B cell (primary cell): ENCODE measurements at regions not wholly inside any gene's neighbourhood (a gene's known extent, or its start where the extent isn't known, plus 50 kb on each side); places are given as distances from the start of the nearest gene placed in this dataset.

Experiments
- ATAC-seq: fragments of 200-7000 bp; cut with Tn5 transposase; one replicate; pipeline ENCODE4 v1.10.0; 2021; ENCODE audit warnings: low read depth, mild to moderate bottlenecking, moderate number of reproducible peaks, moderate library complexity
- CTCF ChIA-PET: fragments of 350-600 bp; sonication (Branson Sonifier 250); formaldehyde crosslinking; loops from one replicate; lab custom pipeline; 2021; ENCODE audit warnings: antibody characterized with exemption, inconsistent platforms; lab: Charles Lee
- POLR2A ChIA-PET: fragments of 350-600 bp; sonication (Branson Sonifier 250); formaldehyde crosslinking; loops from one replicate; lab custom pipeline; 2021; ENCODE audit warnings: antibody characterized with exemption; lab: Charles Lee
- DNase-seq: peaks from one replicate; pipeline ENCODE4 v3.0.0; 2013
- H2AFZ ChIP-seq: 2 replicates; pipeline ENCODE4 v1.6.1; 2012; ENCODE audit warnings: mild to moderate bottlenecking, low read depth, low read length; ENCODE audit not compliant: insufficient read depth, poor library complexity, severe bottlenecking
- H3K27ac ChIP-seq, 2 donors: 1 replicate in 1 of 2; 2 replicates in 1 of 2; pipeline ENCODE4 v1.5.1; 2012 to 2013; ENCODE audit warnings: low read length in 2 of 2, mild to moderate bottlenecking in 2 of 2, moderate library complexity in 1 of 2
- H3K27me3 ChIP-seq, 4 experiments: fragments of 200-600 bp in 1 of 4; sonication (generic) in 1 of 4; replicated peaks in 1 of 4; 1 replicate in 2 of 4; 2 replicates in 2 of 4; pipeline versions ENCODE4 v1.6.1 to v1.7.0; 2013 to 2016; ENCODE audit warnings: low read length in 3 of 4, mild to moderate bottlenecking in 2 of 4, mixed read lengths in 1 of 4, moderate library complexity in 1 of 4; ENCODE audit not compliant: insufficient read depth in 4 of 4, control insufficient read depth in 3 of 4; ENCODE audit errors: control extremely low read depth in 1 of 4
- H3K36me3 ChIP-seq, 2 experiments: replicated peaks in 1 of 2; 1 replicate in 1 of 2; 2 replicates in 1 of 2; pipeline versions ENCODE4 v1.6.1 to v1.7.1; 2013; ENCODE audit warnings: low read length in 1 of 2; ENCODE audit not compliant: insufficient read depth in 2 of 2, control insufficient read depth in 1 of 2; ENCODE audit errors: control extremely low read depth in 1 of 2, extremely low read depth in 1 of 2
- H3K4me1 ChIP-seq, 2 donors: fragments of 200-600 bp in 1 of 2; sonication (generic) in 1 of 2; 1 replicate in 1 of 2; 2 replicates in 1 of 2; pipeline versions ENCODE4 v1.5.1 to v1.6.1; 2013 to 2017; ENCODE audit warnings: low read length in 2 of 2; ENCODE audit not compliant: control insufficient read depth in 2 of 2, insufficient read depth in 2 of 2
- H3K4me2 ChIP-seq: replicated peaks from 2 replicates; pipeline ENCODE3; 2012; ENCODE audit warnings: mild to moderate bottlenecking, low read depth, low read length; ENCODE audit not compliant: poor library complexity, severe bottlenecking
- H3K4me3 ChIP-seq, 5 experiments: fragments of 200-600 bp in 1 of 5; sonication (generic) in 1 of 5; 1 replicate in 3 of 5; 2 replicates in 2 of 5; pipeline versions ENCODE4 v1.5.1 to v1.7.0; 2011 to 2016; ENCODE audit warnings: low read length in 4 of 5, mild to moderate bottlenecking in 4 of 5, low read depth in 2 of 5, control low read depth in 1 of 5, moderate library complexity in 1 of 5; ENCODE audit not compliant: insufficient read depth in 1 of 5; ENCODE audit errors: control extremely low read depth in 1 of 5, extremely low read depth in 1 of 5
- H3K79me2 ChIP-seq: fragments of 200-600 bp; sonication (generic); one replicate; pipeline ENCODE4 v1.6.0; 2016; ENCODE audit warnings: low read length; ENCODE audit not compliant: control insufficient read depth, insufficient read depth
- H3K9ac ChIP-seq: fragments of 200-600 bp; sonication (generic); 2 replicates; pipeline ENCODE4 v1.6.1; 2017; ENCODE audit warnings: mild to moderate bottlenecking, low read length, moderate library complexity
- H3K9me3 ChIP-seq, 3 donors: one replicate each; pipeline versions ENCODE4 v1.6.1 to v1.7.1; 2013; ENCODE audit warnings: low read length in 2 of 3; ENCODE audit not compliant: control insufficient read depth in 2 of 3, insufficient read depth in 1 of 3; ENCODE audit errors: control extremely low read depth in 1 of 3
- H4K20me1 ChIP-seq: 2 replicates; pipeline ENCODE4 v1.6.0; 2012; ENCODE audit warnings: mild to moderate bottlenecking, low read length; ENCODE audit not compliant: insufficient read depth, control insufficient read depth, poor library complexity, severe bottlenecking
- H3K27ac Mint-ChIP-seq: one replicate; pipeline ENCODE4 v1.8.0; 2021; ENCODE audit warnings: mixed read lengths
- H3K27me3 Mint-ChIP-seq: one replicate; pipeline ENCODE4 v1.8.0; 2021; ENCODE audit warnings: mixed read lengths
- H3K4me1 Mint-ChIP-seq: one replicate; pipeline ENCODE4 v1.8.0; 2021; ENCODE audit warnings: mixed read lengths
- H3K4me3 Mint-ChIP-seq: one replicate; pipeline ENCODE4 v1.8.0; 2021; ENCODE audit warnings: mixed read lengths
- H3K9me3 Mint-ChIP-seq: one replicate; pipeline ENCODE4 v1.8.0; 2022; ENCODE audit warnings: mixed read lengths; ENCODE audit not compliant: insufficient read depth
- CTCF ChIP-seq: fragments of 200-600 bp; IDR thresholded peaks from one replicate; pipeline ENCODE4 v1.8.0; 2022; ENCODE audit warnings: antibody characterized with exemption, mild to moderate bottlenecking
- EZH2 ChIP-seq: IDR thresholded peaks from 2 replicates; pipeline ENCODE4 v1.6.1; 2012; ENCODE audit warnings: borderline replicate concordance, low read depth, mild to moderate bottlenecking, moderate library complexity, low read length; ENCODE audit not compliant: insufficient read depth, poor library complexity, severe bottlenecking
- intact Hi-C: fragments of 100-400 bp; cut with micrococcal nuclease; formaldehyde crosslinking; loops from one replicate; pipeline ENCODE4 v1.10.0; 2022

GRCh38 chr13:73911361-73911760, 222.8 kb downstream of the KLF12 start:
- Mint-ChIP-seq H3K4me1 (peaks cover 39% of the 10 kb centered on the region), H3K27me3 (no peaks in the 10 kb centered on the region), H3K9me3 (no peaks in the 10 kb centered on the region), H3K4me3 (no peak overlapping the region), H3K27ac (no peak overlapping the region)
- Histone ChIP-seq H3K36me3 (no peaks in the 10 kb centered on the region), H3K79me2 (peaks cover 41% of the 10 kb centered on the region), H3K4me3 (no peak overlapping the region), H2AFZ (no peak overlapping the region), H3K9ac (no peak overlapping the region), H3K4me2 (no peak overlapping the region), H3K27ac (no peak overlapping the region), H3K27me3 (no peaks in the 10 kb centered on the region), H3K9me3 (no peaks in the 10 kb centered on the region), H4K20me1 (peaks cover 29% of the 10 kb centered on the region), H3K4me1 (peaks cover 11 to 13% of the 10 kb centered on the region in 2 donors)
- intact Hi-C loops, result no loop called here
- POLR2A ChIA-PET, result no interaction called here
- no peak for DNase-seq
- TF ChIP-seq EZH2 (no peak), CTCF (no peak)
- no peak for ATAC-seq
- CTCF ChIA-PET, result no interaction called here

GRCh38 chr13:73910733-73911132, 223.5 kb downstream of the KLF12 start:
- Histone ChIP-seq H3K79me2 (peaks cover 40% of the 10 kb centered on the region), H3K4me3 (no peak overlapping the region), H3K27me3 (no peaks in the 10 kb centered on the region), H2AFZ (no peak overlapping the region), H3K36me3 (no peaks in the 10 kb centered on the region), H3K9ac (no peak overlapping the region), H3K9me3 (no peaks in the 10 kb centered on the region), H3K4me1 (peaks cover 11 to 13% of the 10 kb centered on the region in 2 donors), H3K4me2 (no peak overlapping the region), H3K27ac (no peak overlapping the region), H4K20me1 (peaks cover 29% of the 10 kb centered on the region)
- CTCF ChIA-PET, result no interaction called here
- no peak for TF ChIP-seq EZH2
- no peak for TF ChIP-seq CTCF
- intact Hi-C loops, result no loop called here
- Mint-ChIP-seq H3K4me1 (peaks cover 38% of the 10 kb centered on the region), H3K27me3 (no peaks in the 10 kb centered on the region), H3K4me3 (no peak overlapping the region), H3K9me3 (no peaks in the 10 kb centered on the region), H3K27ac (no peak overlapping the region)
- DNase-seq (no peak), ATAC-seq (no peak)
- POLR2A ChIA-PET, result no interaction called here
